ENCODE measurements at regions not wholly inside any gene's neighbourhood (a gene's known extent, or its start where the extent isn't known, plus 50 kb on each side); places are given as distances from the start of the nearest gene placed in this dataset.

- H2BK20ac ChIP-seq (ENCODE audit: low read length), result no peak overlapping the region
- no peak overlapping the region for H3K56ac ChIP-seq (replicated peaks; ENCODE audit: insufficient read length, low read depth, low read length)
- no peak overlapping the region for H3K4me2 ChIP-seq (ENCODE audit: insufficient read depth in 1 of 2, low read depth in 2 of 2, low read length in 2 of 2)
- H3K4me1 ChIP-seq (replicated peaks in 1 of 4; ENCODE audit: control insufficient read depth in 3 of 4, insufficient read depth in 4 of 4, low read length in 3 of 4), result peaks cover 0 to 3% (median 1%) of the 10 kb centered on the region in 4 experiments; a peak in 3 of 7 replicates
- H3K27ac ChIP-seq (ENCODE audit: low read depth, low read length), result no peak overlapping the region
- H3K36me3 ChIP-seq (ENCODE audit: control insufficient read depth in 2 of 4, insufficient read depth in 4 of 4, low read length in 3 of 4), result no peaks in the 10 kb centered on the region
- H4K5ac ChIP-seq (ENCODE audit: insufficient read length, low read depth, low read length), result no peak overlapping the region
- no peak overlapping the region for H2BK12ac ChIP-seq (ENCODE audit: low read depth, low read length)
- ChIA-PET CTCF (ENCODE audit: partially characterized antibody) (no interaction called here), POLR2A (ENCODE audit: partially characterized antibody) (no interaction called here)
- H3K4ac ChIP-seq (replicated peaks; ENCODE audit: insufficient read length, low read depth, low read length), result no peak overlapping the region
- H3K4me3 ChIP-seq (ENCODE audit: extremely low read depth in 1 of 4, insufficient read depth in 2 of 4, low read depth in 3 of 4, low read length in 4 of 4), result no peak overlapping the region
- H3K9me3 ChIP-seq (ENCODE audit: insufficient read depth in 2 of 2, low read depth in 1 of 2, low read length in 1 of 2), result no peaks in the 10 kb centered on the region
- no peak overlapping the region for H2AK5ac ChIP-seq (ENCODE audit: low read depth, low read length)
- H3K79me2 ChIP-seq (ENCODE audit: control insufficient read depth in 1 of 2, insufficient read depth in 2 of 2, low read length in 2 of 2), result no peaks in the 10 kb centered on the region
- no peak overlapping the region for H4K91ac ChIP-seq (replicated peaks; ENCODE audit: insufficient read length, low read length)
- no peak overlapping the region for H2BK5ac ChIP-seq (ENCODE audit: low read depth, low read length)
- FAIRE-seq (no peak), DNase-seq (ENCODE audit: low read depth in 1 of 2, low spot score in 2 of 2) (no peak)
- no peak overlapping the region for H2BK120ac ChIP-seq (replicated peaks; ENCODE audit: low read depth, low read length)
- H3K79me1 ChIP-seq (ENCODE audit: low read depth, low read length), result no peaks in the 10 kb centered on the region
- no peak overlapping the region for H2AFZ ChIP-seq (ENCODE audit: low read length)
- no peaks in the 10 kb centered on the region for H4K20me1 ChIP-seq (replicated peaks in 1 of 2; ENCODE audit: control insufficient read depth in 1 of 2, insufficient read depth in 2 of 2, low read length in 2 of 2)
- 86% methylated on average over 6 of the region's 8 CpGs; no CpG with 5 or more reads in 1 of the 2 experiments for WGBS, 2 experiments (ENCODE audit: extremely low coverage in 1 of 2, insufficient coverage in 1 of 2, insufficient read length in 1 of 2, insufficient replicate concordance in 2 of 2, low coverage in 1 of 2, low lambda C conversion rate in 2 of 2, missing lambda C conversion rate in 1 of 2)
- no peak overlapping the region for H3K9ac ChIP-seq (replicated peaks in 1 of 4; ENCODE audit: extremely low read depth in 1 of 4, low read depth in 3 of 4, low read length in 3 of 4)
- H3K27me3 ChIP-seq (replicated peaks in 1 of 4; ENCODE audit: control insufficient read depth in 3 of 4, extremely low read depth in 1 of 4, insufficient read depth in 3 of 4, low read length in 3 of 4), result no peaks in the 10 kb centered on the region
- no peak overlapping the region for H4K8ac ChIP-seq (ENCODE audit: extremely low read depth, insufficient read depth, low read length)
- no peak overlapping the region for H3K23ac ChIP-seq (ENCODE audit: insufficient read length)
- H2BK15ac ChIP-seq (ENCODE audit: low read length), result no peak overlapping the region
- no peaks in the 10 kb centered on the region for H3K23me2 ChIP-seq (ENCODE audit: low read depth, low read length)
- no peak overlapping the region for H3K14ac ChIP-seq (ENCODE audit: insufficient read length)
- no peak overlapping the region; the same call in 1 of the 2 replicates for H3K18ac ChIP-seq (ENCODE audit: extremely low read depth, low read length)
- TF ChIP-seq, protein P1, sequence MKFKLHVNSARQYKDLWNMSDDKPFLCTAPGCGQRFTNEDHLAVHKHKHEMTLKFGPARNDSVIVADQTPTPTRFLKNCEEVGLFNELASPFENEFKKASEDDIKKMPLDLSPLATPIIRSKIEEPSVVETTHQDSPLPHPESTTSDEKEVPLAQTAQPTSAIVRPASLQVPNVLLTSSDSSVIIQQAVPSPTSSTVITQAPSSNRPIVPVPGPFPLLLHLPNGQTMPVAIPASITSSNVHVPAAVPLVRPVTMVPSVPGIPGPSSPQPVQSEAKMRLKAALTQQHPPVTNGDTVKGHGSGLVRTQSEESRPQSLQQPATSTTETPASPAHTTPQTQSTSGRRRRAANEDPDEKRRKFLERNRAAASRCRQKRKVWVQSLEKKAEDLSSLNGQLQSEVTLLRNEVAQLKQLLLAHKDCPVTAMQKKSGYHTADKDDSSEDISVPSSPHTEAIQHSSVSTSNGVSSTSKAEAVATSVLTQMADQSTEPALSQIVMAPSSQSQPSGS (IDR thresholded peaks at IDR 0.05; ENCODE audit: low read length), result no peak
- TF ChIP-seq ASH2L (IDR thresholded peaks at IDR 0.05; ENCODE audit: low read length) (no peak), EZH2 (IDR thresholded peaks at IDR 0.05; ENCODE audit: low read depth, low read length, severe bottlenecking) (no peak), SIX5 (IDR thresholded peaks at IDR 0.05; ENCODE audit: low read depth, low read length) (no peak), POLR2A (IDR thresholded peaks at IDR 0.05; ENCODE audit: control extremely low read depth in 1 of 2, low read depth in 2 of 2, low read length in 2 of 2) (no peak), SIN3A (conservative IDR thresholded peaks at IDR 0.05 in 1 of 2, IDR thresholded peaks at IDR 0.05 in 1 of 2; ENCODE audit: low read depth in 1 of 2, low read length in 2 of 2) (no peak), CHD1 (IDR thresholded peaks at IDR 0.05; ENCODE audit: low read depth, low read length) (no peak), GTF2F1 (IDR thresholded peaks at IDR 0.05; ENCODE audit: borderline replicate concordance, low read depth, low read length) (no peak), KDM5A (IDR thresholded peaks at IDR 0.05; ENCODE audit: low read length) (no peak), CBX8 (IDR thresholded peaks at IDR 0.05; ENCODE audit: borderline replicate concordance, low read depth, low read length) (no peak), KDM4A (IDR thresholded peaks at IDR 0.05; ENCODE audit: low read depth, low read length, severe bottlenecking) (no peak)
These were observed 98.6 kb upstream of the ATXN3L start for GRCh38 chrX:13418126-13419097.

Measured in H1 (cell line).